NOMO-1 treated with dmso at 0.1 percent for 144 hours (cell line): ENCODE measurements at regions not wholly inside any gene's neighbourhood (a gene's known extent, or its start where the extent isn't known, plus 50 kb on each side); places are given as distances from the start of the nearest gene placed in this dataset.

Experiments
- DNase-seq: peaks from one replicate; lab custom pipeline; 2025; ENCODE audit not compliant: unreplicated experiment; lab: John Stamatoyannopoulos, UW

GRCh38 chr5:3654515-3654914 is 58.9 kb downstream of the IRX1 start:
- DNase-seq = no peak

GRCh38 chr5:3656803-3657202 is 61.2 kb downstream of the IRX1 start:
- DNase-seq = no peak

- DNase-seq = no peak
These were observed 61.9 kb downstream of the IRX1 start for GRCh38 chr5:3657364-3658022.

GRCh38 chr5:3658929-3659328 is 63.3 kb downstream of the IRX1 start:
- no peak for DNase-seq

- no peak for DNase-seq
These were observed 64.3 kb downstream of the IRX1 start for GRCh38 chr5:3659907-3660306.

- DNase-seq = no peak
These were observed 65.0 kb downstream of the IRX1 start for GRCh38 chr5:3660630-3661029.

- DNase-seq = no peak
These were observed 66.2 kb downstream of the IRX1 start for GRCh38 chr5:3661755-3662296.

GRCh38 chr5:3662344-3662743 is 66.7 kb downstream of the IRX1 start:
- no peak for DNase-seq

- no peak for DNase-seq
These were observed 75.7 kb downstream of the IRX1 start for GRCh38 chr5:3671337-3671736.

GRCh38 chr5:3678801-3679200 is 83.2 kb downstream of the IRX1 start:
- no peak for DNase-seq

- DNase-seq = no peak
These were observed 85.2 kb downstream of the IRX1 start for GRCh38 chr5:3680821-3681220.

GRCh38 chr5:3684118-3684517 is 88.5 kb downstream of the IRX1 start:
- DNase-seq = no peak

GRCh38 chr5:3684771-3685354 is 89.2 kb downstream of the IRX1 start:
- no peak for DNase-seq

- no peak for DNase-seq
These were observed 99.2 kb downstream of the IRX1 start for GRCh38 chr5:3694819-3695218.

- no peak for DNase-seq
These were observed 100.2 kb downstream of the IRX1 start for GRCh38 chr5:3695818-3696217.

GRCh38 chr5:3698412-3698811 is 102.8 kb downstream of the IRX1 start:
- no peak for DNase-seq

- DNase-seq = no peak
These were observed 106.1 kb downstream of the IRX1 start for GRCh38 chr5:3701694-3702093.

- no peak for DNase-seq
These were observed 109.0 kb downstream of the IRX1 start for GRCh38 chr5:3704661-3705060.

- DNase-seq = no peak
These were observed 113.6 kb downstream of the IRX1 start for GRCh38 chr5:3709068-3709716.

- no peak for DNase-seq
These were observed 114.2 kb downstream of the IRX1 start for GRCh38 chr5:3709717-3710348.

- no peak for DNase-seq
These were observed 119.4 kb downstream of the IRX1 start for GRCh38 chr5:3715062-3715461.

- no peak for DNase-seq
These were observed 134.0 kb downstream of the IRX1 start for GRCh38 chr5:3729631-3730030.
